AG04450 (cell line): ENCODE measurements at regions not wholly inside any gene's neighbourhood (a gene's known extent, or its start where the extent isn't known, plus 50 kb on each side); places are given as distances from the start of the nearest gene placed in this dataset.

Experiments
- CTCF ChIA-PET: fragments of 300-600, 350-600 bp; formaldehyde crosslinking; extraction: SDS; loops from one replicate; lab custom pipeline; 2022; ENCODE audit warnings: antibody characterized with exemption, inconsistent platforms; lab: Charles Lee
- POLR2A ChIA-PET: fragments of 350-600 bp; formaldehyde crosslinking; extraction: SDS; loops from one replicate; lab custom pipeline; 2021; ENCODE audit warnings: antibody characterized with exemption, inconsistent platforms; lab: Yijun Ruan, JAX
- DNase-seq: peaks from one replicate; pipeline ENCODE4 v3.0.0-alpha.2; 2011; ENCODE audit warnings: low read depth, low spot score
- H3K27ac ChIP-seq: one replicate; pipeline ENCODE4 v1.5.1; 2012; ENCODE audit warnings: low read depth, low read length, control low read depth
- H3K27me3 ChIP-seq: one replicate; pipeline ENCODE4 v1.6.0; 2012; ENCODE audit warnings: low read length; ENCODE audit not compliant: control insufficient read depth, insufficient read depth
- H3K4me3 ChIP-seq: 2 replicates; pipeline ENCODE4 v1.5.1; 2011; ENCODE audit warnings: mild to moderate bottlenecking, low read depth, low read length, control low read depth
- H3K9me3 ChIP-seq: 2 replicates; pipeline ENCODE4 v1.5.1; 2012; ENCODE audit warnings: low read length; ENCODE audit not compliant: control insufficient read depth, insufficient read depth
- CTCF ChIP-seq: IDR thresholded peaks from 2 replicates; pipeline ENCODE4 v1.5.1; 2011; ENCODE audit warnings: low read depth, low read length, control low read depth, inconsistent platforms

GRCh38 chr3:72451841-72452240 is 396.4 kb downstream of the SHQ1 start:
- no peak overlapping the region for H3K27ac ChIP-seq
- H3K27me3 ChIP-seq, result peaks cover 30% of the 10 kb centered on the region
- H3K4me3 ChIP-seq, result no peak overlapping the region
- ChIA-PET POLR2A (no interaction called here), CTCF (no interaction called here)
- no peak for TF ChIP-seq CTCF
- DNase-seq, result no peak
- peaks cover 4% of the 10 kb centered on the region; the same call in 1 of the 2 replicates for H3K9me3 ChIP-seq

DNA sequence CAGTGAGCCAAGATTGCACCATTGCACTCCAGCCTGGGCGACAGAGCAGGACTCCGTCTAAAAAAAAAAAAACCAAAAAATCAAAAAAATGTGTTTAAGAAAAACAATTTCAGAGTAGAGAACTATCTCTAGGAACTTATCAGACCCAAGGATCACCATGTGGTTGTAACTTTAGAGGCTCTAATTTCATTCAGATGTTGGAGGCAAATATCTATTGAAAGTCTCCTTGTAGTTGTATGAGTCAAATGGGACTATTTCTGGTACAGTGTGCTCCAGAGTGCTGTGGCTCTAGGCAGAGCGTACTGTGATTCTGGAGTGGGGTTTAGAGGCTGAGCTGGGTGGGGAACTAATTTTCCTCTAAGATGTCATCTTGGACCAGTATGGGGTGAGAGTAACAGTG is 398.7 kb downstream of the SHQ1 start:
- no peak for DNase-seq
- Histone ChIP-seq H3K27me3 (peaks cover 22% of the 10 kb centered on the region), H3K4me3 (no peak overlapping the region), H3K9me3 (peaks cover 4% of the 10 kb centered on the region; the same call in 1 of the 2 replicates), H3K27ac (no peak overlapping the region)
- CTCF ChIA-PET, result no interaction called here
- POLR2A ChIA-PET, result no interaction called here
- TF ChIP-seq CTCF, result no peak

DNA sequence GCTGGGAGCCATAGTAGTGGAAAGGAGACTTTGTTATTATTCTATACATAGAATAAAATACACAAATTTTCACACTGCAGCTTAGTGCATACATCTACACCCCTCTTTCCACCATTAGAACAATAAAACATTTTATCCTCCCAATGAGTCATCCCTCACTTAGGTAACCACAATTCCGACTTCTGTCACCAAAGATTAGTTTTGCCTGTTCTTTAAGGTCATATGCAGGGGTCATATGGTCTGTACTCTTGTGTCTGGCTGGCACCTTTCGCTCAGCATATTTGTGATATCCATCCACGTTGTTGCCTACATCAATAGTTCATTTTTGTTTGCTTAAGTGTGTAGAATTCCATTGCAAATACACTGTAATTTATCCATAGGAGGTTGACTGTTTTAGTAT is 399.4 kb downstream of the SHQ1 start:
- Histone ChIP-seq H3K9me3 (peaks cover 4% of the 10 kb centered on the region; the same call in 1 of the 2 replicates), H3K27me3 (peaks cover 17% of the 10 kb centered on the region), H3K4me3 (no peak overlapping the region), H3K27ac (no peak overlapping the region)
- no peak for TF ChIP-seq CTCF
- ChIA-PET POLR2A (no interaction called here), CTCF (no interaction called here)
- DNase-seq, result no peak

- POLR2A ChIA-PET, result no interaction called here
- CTCF ChIA-PET, result interaction anchor here (0.9 kb wide), 1 partner anchor 374 kb away, joined by 3 read pairs; no protein-coding TSS in a partner anchor
Observed at GRCh38 chr3:72448375-72448823, 399.8 kb downstream of the SHQ1 start.

More at GRCh38 chr3:72448375-72448823, 399.8 kb downstream of the SHQ1 start:
- DNase-seq, result no peak
- TF ChIP-seq CTCF, result no peak
- Histone ChIP-seq H3K4me3 (no peak overlapping the region), H3K27me3 (peaks cover 16% of the 10 kb centered on the region), H3K9me3 (peaks cover 4% of the 10 kb centered on the region; the same call in 1 of the 2 replicates), H3K27ac (no peak overlapping the region)
